Stimulated activated CD8-positive, alpha-beta memory T cell treated with anti-CD3 and anti-CD28 coated beads, Interleukin-4, amount 100 ng/mL, for 1 hour (primary cell): ENCODE measurements at regions not wholly inside any gene's neighbourhood (a gene's known extent, or its start where the extent isn't known, plus 50 kb on each side); places are given as distances from the start of the nearest gene placed in this dataset.

Source experiments
- DNase-seq, 2 donors: peaks; one replicate each; pipeline ENCODE4 v3.0.0-alpha.2; 2020; ENCODE audit warnings: low read depth in 2 of 2, low spot score in 1 of 2

- no peak for DNase-seq
These were observed 70.1 kb upstream of the VRK1 start for GRCh38 chr14:96727073-96727472.

- no peak for DNase-seq
These were observed 69.7 kb upstream of the VRK1 start for GRCh38 chr14:96727491-96727890.

- no peak for DNase-seq
These were observed 69.0 kb upstream of the VRK1 start for GRCh38 chr14:96727980-96728717.

- DNase-seq, result no peak
These were observed 67.3 kb upstream of the VRK1 start for GRCh38 chr14:96729889-96730288.

- DNase-seq, result no peak
These were observed 66.8 kb upstream of the VRK1 start for GRCh38 chr14:96730386-96730785.

- DNase-seq, result no peak
These were observed 63.0 kb upstream of the VRK1 start for GRCh38 chr14:96734076-96734622.

- DNase-seq, result no peak
These were observed 61.7 kb upstream of the VRK1 start for GRCh38 chr14:96735526-96735925.

- DNase-seq, result no peak
These were observed 60.7 kb upstream of the VRK1 start for GRCh38 chr14:96736439-96736838.

- no peak for DNase-seq
These were observed 59.3 kb upstream of the VRK1 start for GRCh38 chr14:96737881-96738280.

GRCh38 chr14:96739200-96739910 lies 57.8 kb upstream of the VRK1 start:
- no peak for DNase-seq

GRCh38 chr14:96741151-96741977 lies 55.8 kb upstream of the VRK1 start:
- DNase-seq, result peak; percentile 44 to 47

GRCh38 chr14:96744262-96744661 lies 52.9 kb upstream of the VRK1 start:
- no peak for DNase-seq

GRCh38 chr14:96745500-96746051 lies 51.6 kb upstream of the VRK1 start:
- no peak for DNase-seq

- DNase-seq, result no peak
These were observed 51.1 kb upstream of the VRK1 start for GRCh38 chr14:96746101-96746500.

GRCh38 chr14:96747006-96747405 lies 50.2 kb upstream of the VRK1 start:
- no peak for DNase-seq
